Panc1 (cell line): ENCODE measurements at regions not wholly inside any gene's neighbourhood (a gene's known extent, or its start where the extent isn't known, plus 50 kb on each side); places are given as distances from the start of the nearest gene placed in this dataset.

Source experiments
- POLR2AphosphoS5 ChIP-seq: IDR thresholded peaks from 2 replicates; pipeline ENCODE4 v1.6.1; 2012; ENCODE audit warnings: mild to moderate bottlenecking, low read depth, low read length, moderate library complexity
- TF ChIP-seq, protein P1 (sequence below): fragments of 450-650 bp; IDR thresholded peaks from 2 replicates; pipeline ENCODE4 v1.5.1; 2017; ENCODE audit warnings: mild to moderate bottlenecking

DNA sequence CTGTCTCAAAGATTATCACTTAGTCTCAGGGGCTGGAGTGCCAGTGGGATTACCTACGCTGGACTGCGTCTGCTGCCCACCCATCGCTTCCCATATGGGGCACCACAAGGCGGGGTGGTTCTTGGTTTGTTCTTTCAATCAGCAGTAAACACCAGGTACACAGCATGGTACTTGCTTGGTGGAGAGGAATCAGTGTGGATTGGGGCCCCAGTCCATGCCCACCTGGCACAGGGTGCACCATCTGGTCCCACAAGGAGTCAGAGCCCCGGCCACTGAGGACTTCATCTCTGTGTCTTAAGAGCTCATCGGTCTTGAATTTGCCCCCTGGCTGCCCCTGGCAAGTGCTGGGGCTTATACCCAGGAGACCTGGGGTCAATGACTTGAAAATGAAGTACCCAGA is 96.2 kb downstream of the GLI2 start:
- TF ChIP-seq, protein P1, sequence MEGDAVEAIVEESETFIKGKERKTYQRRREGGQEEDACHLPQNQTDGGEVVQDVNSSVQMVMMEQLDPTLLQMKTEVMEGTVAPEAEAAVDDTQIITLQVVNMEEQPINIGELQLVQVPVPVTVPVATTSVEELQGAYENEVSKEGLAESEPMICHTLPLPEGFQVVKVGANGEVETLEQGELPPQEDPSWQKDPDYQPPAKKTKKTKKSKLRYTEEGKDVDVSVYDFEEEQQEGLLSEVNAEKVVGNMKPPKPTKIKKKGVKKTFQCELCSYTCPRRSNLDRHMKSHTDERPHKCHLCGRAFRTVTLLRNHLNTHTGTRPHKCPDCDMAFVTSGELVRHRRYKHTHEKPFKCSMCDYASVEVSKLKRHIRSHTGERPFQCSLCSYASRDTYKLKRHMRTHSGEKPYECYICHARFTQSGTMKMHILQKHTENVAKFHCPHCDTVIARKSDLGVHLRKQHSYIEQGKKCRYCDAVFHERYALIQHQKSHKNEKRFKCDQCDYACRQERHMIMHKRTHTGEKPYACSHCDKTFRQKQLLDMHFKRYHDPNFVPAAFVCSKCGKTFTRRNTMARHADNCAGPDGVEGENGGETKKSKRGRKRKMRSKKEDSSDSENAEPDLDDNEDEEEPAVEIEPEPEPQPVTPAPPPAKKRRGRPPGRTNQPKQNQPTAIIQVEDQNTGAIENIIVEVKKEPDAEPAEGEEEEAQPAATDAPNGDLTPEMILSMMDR: no peak
- TF ChIP-seq POLR2AphosphoS5: no peak
